GM12874 (cell line): ENCODE measurements at regions not wholly inside any gene's neighbourhood (a gene's known extent, or its start where the extent isn't known, plus 50 kb on each side); places are given as distances from the start of the nearest gene placed in this dataset.

ENCODE experiments used
- CTCF ChIP-seq: IDR thresholded peaks from 2 replicates; pipeline ENCODE4 v1.5.1; 2011; ENCODE audit warnings: low read depth, mild to moderate bottlenecking, control low read depth, low read length, moderate library complexity; ENCODE audit not compliant: insufficient read depth

- TF ChIP-seq CTCF, result no peak
Measured at GRCh38 chr2:12310399-12310798, 406.3 kb upstream of the TRIB2 start.

GRCh38 chr2:12313445-12314126, 403.1 kb upstream of the TRIB2 start:
- TF ChIP-seq CTCF, result no peak

GRCh38 chr2:12314127-12314760, 402.5 kb upstream of the TRIB2 start:
- TF ChIP-seq CTCF, result no peak

GRCh38 chr2:12315224-12315623, 401.5 kb upstream of the TRIB2 start:
- TF ChIP-seq CTCF, result no peak

GRCh38 chr2:12316476-12316875, 400.3 kb upstream of the TRIB2 start:
- no peak for TF ChIP-seq CTCF

GRCh38 chr2:12317286-12317685, 399.4 kb upstream of the TRIB2 start:
- TF ChIP-seq CTCF, result no peak

GRCh38 chr2:12317814-12318426, 398.8 kb upstream of the TRIB2 start:
- TF ChIP-seq CTCF, result no peak
